ENCODE measurements at regions not wholly inside any gene's neighbourhood (a gene's known extent, or its start where the extent isn't known, plus 50 kb on each side); places are given as distances from the start of the nearest gene placed in this dataset.
"Not testable (repeated sequence)": the region's sequence is repeated elsewhere in the genome, so short reads cannot be mapped to it uniquely, and the experiment has no call there.

DNA sequence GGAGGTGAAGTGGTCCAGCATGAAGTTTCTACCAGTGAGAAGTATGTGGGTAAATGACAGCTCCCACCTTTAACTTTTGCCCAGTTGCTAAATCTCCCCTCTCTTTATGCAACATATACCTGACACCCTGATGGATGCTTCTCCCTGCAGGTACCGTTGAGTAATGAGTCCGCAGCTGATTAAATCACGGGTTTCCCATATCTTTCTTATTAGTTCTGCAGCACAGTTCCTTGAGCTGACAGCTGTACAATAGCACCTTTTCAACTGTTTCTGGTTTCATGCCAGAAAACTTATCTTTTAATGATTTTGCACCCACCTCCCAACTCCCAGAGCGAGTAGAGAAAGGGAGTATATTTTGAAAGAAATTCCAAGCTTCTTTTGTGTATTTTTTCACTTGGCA is 161.0 kb upstream of the TUT7 start:
- DNase-seq = no peak

DNA sequence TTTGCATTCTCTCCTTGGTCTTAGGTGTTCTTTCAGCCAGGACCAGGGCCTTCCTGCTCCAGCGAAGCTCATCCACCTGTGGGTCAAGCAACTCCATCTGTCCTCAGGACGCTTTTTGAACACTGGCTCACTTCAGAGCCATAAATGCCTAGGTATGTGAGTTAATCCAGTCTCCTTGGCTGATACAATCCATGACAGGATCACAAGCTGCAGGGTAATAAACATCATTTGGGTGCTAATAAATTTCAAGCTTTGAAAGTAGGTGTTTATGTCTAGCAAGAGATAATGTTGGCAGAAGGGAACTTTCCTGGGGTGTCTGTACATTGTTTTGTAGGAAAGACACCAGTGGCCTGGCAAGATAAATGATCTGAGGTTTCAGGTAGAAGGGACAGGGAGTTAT is 159.2 kb upstream of the TUT7 start:
- no peak for DNase-seq

DNA sequence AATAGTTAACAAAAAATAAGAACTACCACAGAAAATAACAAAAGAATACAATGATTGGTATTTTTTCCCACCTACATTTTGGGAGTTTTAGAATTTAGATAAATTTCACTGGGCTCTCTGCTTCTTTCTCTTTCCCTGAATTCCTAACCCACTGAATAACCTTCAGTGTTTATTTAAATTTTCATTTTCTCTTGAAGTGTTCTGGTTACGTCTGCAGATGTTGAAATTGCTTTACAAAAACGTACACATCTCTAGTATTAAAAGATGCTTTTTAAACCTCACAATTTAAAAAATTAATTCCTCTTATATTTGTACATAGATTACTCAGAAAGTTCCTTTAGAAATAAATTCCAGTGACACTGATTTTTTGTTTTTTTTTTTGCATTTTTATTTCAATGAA is 158.7 kb upstream of the TUT7 start:
- no peak for DNase-seq

GRCh38 chr9:86511614-86512360 is 157.6 kb upstream of the TUT7 start:
- no peak for DNase-seq

DNA sequence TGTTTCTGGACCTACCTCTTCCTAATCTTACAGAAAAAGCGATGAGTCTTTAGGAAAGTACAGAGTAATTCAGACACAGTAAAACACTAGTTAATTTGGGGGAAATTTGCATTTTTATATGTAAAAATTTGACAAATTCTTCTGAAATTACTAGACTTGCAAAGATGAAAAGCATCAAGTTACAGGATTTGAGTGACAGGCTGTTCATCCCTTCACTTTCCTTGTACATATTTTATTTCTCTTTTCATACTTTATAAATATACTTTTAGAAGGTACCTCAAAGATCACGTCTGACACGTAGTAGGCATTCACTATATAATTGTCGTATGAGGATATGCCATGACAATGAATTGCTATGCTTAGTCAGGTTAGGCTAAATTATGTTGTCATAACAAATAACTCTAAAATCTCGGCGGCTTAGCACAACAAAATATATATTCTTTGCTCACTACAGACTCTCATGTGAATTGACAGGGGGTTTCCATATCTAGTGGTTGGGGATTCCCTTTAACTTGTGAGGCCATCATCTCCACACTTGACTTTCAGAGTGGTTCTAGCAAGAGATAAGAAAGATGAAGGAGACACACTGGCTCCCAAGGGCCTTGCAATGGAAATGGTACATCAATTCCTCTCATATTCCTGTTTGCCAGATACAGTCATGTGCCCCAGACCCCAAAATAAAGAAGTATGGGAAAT is 154.1 kb upstream of the TUT7 start:
- DNase-seq = no peak

GRCh38 chr9:86507212-86507630 is 153.0 kb upstream of the TUT7 start:
- DNase-seq = no peak

GRCh38 chr9:86503942-86504341 is 149.7 kb upstream of the TUT7 start:
- DNase-seq = no peak

- DNase-seq = no peak
Observed at GRCh38 chr9:86503314-86503713, 149.1 kb upstream of the TUT7 start.

GRCh38 chr9:86500667-86501435 is 146.6 kb upstream of the TUT7 start:
- DNase-seq = no peak

- no peak for DNase-seq
Observed at GRCh38 chr9:86500031-86500430, 145.8 kb upstream of the TUT7 start.

DNA sequence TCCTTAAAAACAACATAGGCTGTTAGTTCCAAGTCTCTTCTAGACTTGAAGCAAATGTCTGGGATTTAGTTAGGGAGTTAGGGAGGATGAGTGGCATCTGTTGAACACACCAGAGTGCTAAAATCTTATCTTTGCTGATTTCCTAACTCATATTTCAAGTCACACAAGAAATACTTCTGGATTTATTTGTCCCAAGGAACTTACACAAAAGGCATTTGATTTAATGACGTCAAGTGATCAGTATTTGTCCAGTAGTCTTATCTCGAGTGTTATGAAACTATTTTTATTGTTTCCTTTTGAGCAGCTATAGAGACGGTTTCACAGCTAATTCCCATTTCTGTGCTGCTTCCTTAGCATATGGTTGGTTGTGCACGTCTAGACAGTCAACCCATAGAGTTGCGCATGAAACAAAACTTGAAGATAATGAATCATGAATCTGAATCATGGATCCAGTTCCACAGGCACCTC is 140.5 kb upstream of the TUT7 start:
- DNase-seq = no peak

GRCh38 chr9:86491468-86492266 is 137.5 kb upstream of the TUT7 start:
- DNase-seq = no peak

DNA sequence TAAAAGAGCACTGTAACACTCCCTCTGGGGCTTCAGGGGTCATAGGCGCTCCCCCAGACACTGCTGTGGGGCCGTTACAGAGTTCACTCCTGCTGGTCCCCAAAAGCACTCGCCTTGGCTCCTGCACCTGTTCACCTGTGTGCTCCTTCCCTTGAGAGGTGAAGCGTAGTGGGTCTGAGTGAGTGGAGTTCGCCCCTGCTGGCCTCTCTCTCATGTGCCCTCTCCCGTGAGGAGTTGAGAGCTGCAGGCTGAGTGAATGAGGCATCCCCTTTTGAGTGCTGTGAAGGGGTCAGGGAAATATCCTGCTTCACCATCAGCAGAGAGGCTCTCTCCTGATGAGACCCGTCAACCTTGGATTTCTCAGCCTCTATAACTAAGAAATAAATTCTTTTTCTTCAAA is 134.6 kb upstream of the TUT7 start:
- DNase-seq = no peak

DNA sequence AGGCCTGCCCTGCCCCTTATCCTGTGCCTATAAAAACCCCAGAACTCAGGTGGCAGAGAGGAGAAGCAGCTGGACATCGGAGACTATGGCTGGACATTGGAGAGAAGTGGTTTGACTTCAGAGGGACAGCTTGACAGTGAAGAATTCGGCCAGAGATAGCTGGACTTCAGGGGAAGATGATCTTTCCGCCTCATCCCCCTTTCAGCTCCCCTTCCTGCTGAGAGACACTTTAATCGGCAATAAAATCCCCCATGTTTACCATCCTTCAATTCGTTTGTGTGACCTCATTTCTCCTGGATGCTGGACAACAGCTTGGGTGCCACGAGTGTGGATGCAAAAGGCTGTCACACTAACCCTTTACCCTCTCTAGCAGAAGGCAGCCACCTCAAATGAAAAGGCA is 134.1 kb upstream of the TUT7 start:
- no peak for DNase-seq

- no peak for DNase-seq
Observed at GRCh38 chr9:86487838-86488233, 133.6 kb upstream of the TUT7 start.

- peak; percentile 78 for DNase-seq
Observed at GRCh38 chr9:86486891-86487837, 133.0 kb upstream of the TUT7 start.

DNA sequence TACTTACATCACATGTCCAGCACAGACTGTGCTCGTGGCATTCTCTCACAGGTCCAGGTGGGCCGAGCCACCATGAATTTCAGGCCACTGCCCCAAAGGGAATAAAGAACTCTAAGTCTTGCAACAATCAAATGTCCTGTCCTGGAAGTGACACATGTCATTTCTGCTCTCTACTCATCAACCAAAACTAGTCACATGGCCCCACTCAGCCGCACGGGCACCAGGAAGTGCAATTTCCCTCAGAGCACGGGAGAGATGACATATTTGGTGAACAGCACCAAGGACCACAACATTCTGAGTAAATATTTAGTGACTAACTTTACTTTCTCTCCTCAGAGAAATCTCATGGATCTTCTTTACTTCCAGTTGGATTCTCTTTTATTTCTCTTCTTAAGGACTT is 131.1 kb upstream of the TUT7 start:
- DNase-seq = peak; percentile 8

DNA sequence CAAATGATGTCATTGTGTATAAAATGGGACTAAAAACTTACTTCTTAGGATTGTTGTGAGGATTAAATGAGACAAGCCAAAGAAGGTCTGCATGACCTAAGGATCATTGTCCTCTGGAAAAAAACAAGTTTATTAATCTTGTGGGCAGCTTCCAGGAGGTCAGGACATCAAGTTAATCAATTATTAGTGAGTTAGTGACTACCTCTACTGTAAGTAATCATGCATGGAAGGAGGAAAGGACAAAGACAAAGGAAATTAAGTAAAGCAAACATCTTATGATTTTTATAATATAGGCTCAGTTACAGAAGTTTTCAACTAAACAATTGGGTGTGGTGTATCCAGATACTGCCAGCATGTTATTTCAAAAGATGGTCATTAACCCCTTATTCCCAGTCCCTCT is 129.3 kb upstream of the TUT7 start:
- no peak for DNase-seq

GRCh38 chr9:86481466-86481865 is 127.3 kb upstream of the TUT7 start:
- DNase-seq = no peak

GRCh38 chr9:86475255-86475654 is 121.0 kb upstream of the TUT7 start:
- DNase-seq = not testable (repeated sequence)

GRCh38 chr9:86471171-86471815 is 117.1 kb upstream of the TUT7 start:
- DNase-seq = peak; percentile 5
